ENCODE measurements at regions not wholly inside any gene's neighbourhood (a gene's known extent, or its start where the extent isn't known, plus 50 kb on each side); places are given as distances from the start of the nearest gene placed in this dataset.

- H3K27me3 ChIP-seq = peaks cover 8% of the 10 kb centered on the region
- no peak overlapping the region for H3K27ac ChIP-seq
- in situ Hi-C loops (cut with MboI; ENCODE audit: low pct_ligation_motif_present in 1 of 4, low pct_unique_long_range_greater_than_20kb in 1 of 4, low sequenced_read_pairs in 3 of 4) (no loop called here), intact Hi-C loops (cut with DNase I; ENCODE audit: low total_unique reads) (no loop called here)
- 43 to 68% methylated on average over 2 to 3 of the region's 3 CpGs for WGBS, 2 donors (ENCODE audit: low coverage in 1 of 2)
- no peaks in the 10 kb centered on the region for H3K4me1 ChIP-seq
- no peak for DNase-seq
- H3K4me3 ChIP-seq = no peak overlapping the region
- H3K9me3 ChIP-seq = no peaks in the 10 kb centered on the region
- TF ChIP-seq POLR2AphosphoS5 (IDR thresholded peaks at IDR 0.05) (no peak), EP300 (IDR thresholded peaks at IDR 0.05; ENCODE audit: low read depth) (no peak), CTCF (IDR thresholded peaks at IDR 0.05) (no peak), POLR2A (IDR thresholded peaks at IDR 0.05) (no peak)
- no peaks in the 10 kb centered on the region for H3K36me3 ChIP-seq
Observed at GRCh38 chr5:133691448-133691847, 79.1 kb upstream of the FSTL4 start.

- intact Hi-C loops (cut with DNase I; ENCODE audit: low total_unique reads) = no loop called here
- TF ChIP-seq POLR2A (IDR thresholded peaks at IDR 0.05) (no peak), POLR2AphosphoS5 (IDR thresholded peaks at IDR 0.05) (no peak), CTCF (IDR thresholded peaks at IDR 0.05) (no peak), EP300 (IDR thresholded peaks at IDR 0.05; ENCODE audit: low read depth) (no peak)
- no peak overlapping the region for H3K27ac ChIP-seq
- H3K27me3 ChIP-seq = peaks cover 8% of the 10 kb centered on the region
- in situ Hi-C loops (cut with MboI; ENCODE audit: low pct_ligation_motif_present in 1 of 4, low pct_unique_long_range_greater_than_20kb in 1 of 4, low sequenced_read_pairs in 3 of 4) = no loop called here
- WGBS, 2 donors (ENCODE audit: low coverage in 1 of 2) = 54 to 65% methylated on average over 6 to 7 of the region's 7 CpGs
- H3K4me3 ChIP-seq = no peak overlapping the region
- H3K36me3 ChIP-seq = no peaks in the 10 kb centered on the region
- no peaks in the 10 kb centered on the region for H3K4me1 ChIP-seq
- H3K9me3 ChIP-seq = no peaks in the 10 kb centered on the region
- no peak for DNase-seq
Observed at GRCh38 chr5:133690746-133691145, 78.4 kb upstream of the FSTL4 start.

GRCh38 chr5:133688391-133688790, 76.0 kb upstream of the FSTL4 start:
- TF ChIP-seq POLR2AphosphoS5 (IDR thresholded peaks at IDR 0.05) (no peak), EP300 (IDR thresholded peaks at IDR 0.05; ENCODE audit: low read depth) (no peak), CTCF (IDR thresholded peaks at IDR 0.05) (no peak), POLR2A (IDR thresholded peaks at IDR 0.05) (no peak)
- intact Hi-C loops (cut with DNase I; ENCODE audit: low total_unique reads) = no loop called here
- no peaks in the 10 kb centered on the region for H3K4me1 ChIP-seq
- 68% methylated on average over 3 to 5 of the region's 5 CpGs for WGBS, 2 donors (ENCODE audit: low coverage in 1 of 2)
- no peak overlapping the region for H3K27ac ChIP-seq
- no peak overlapping the region for H3K4me3 ChIP-seq
- DNase-seq = no peak
- in situ Hi-C loops (cut with MboI; ENCODE audit: low pct_ligation_motif_present in 1 of 4, low pct_unique_long_range_greater_than_20kb in 1 of 4, low sequenced_read_pairs in 3 of 4) = no loop called here
- H3K36me3 ChIP-seq = no peaks in the 10 kb centered on the region
- H3K27me3 ChIP-seq = peaks cover 8% of the 10 kb centered on the region
- H3K9me3 ChIP-seq = no peaks in the 10 kb centered on the region

GRCh38 chr5:133687212-133688061, 75.1 kb upstream of the FSTL4 start:
- Histone ChIP-seq H3K27ac (no peak overlapping the region), H3K27me3 (peaks cover 8% of the 10 kb centered on the region), H3K4me3 (no peak overlapping the region), H3K4me1 (no peaks in the 10 kb centered on the region), H3K36me3 (no peaks in the 10 kb centered on the region), H3K9me3 (no peaks in the 10 kb centered on the region)
- in situ Hi-C loops (cut with MboI; ENCODE audit: low pct_ligation_motif_present in 1 of 4, low pct_unique_long_range_greater_than_20kb in 1 of 4, low sequenced_read_pairs in 3 of 4) = no loop called here
- intact Hi-C loops (cut with DNase I; ENCODE audit: low total_unique reads) = no loop called here
- 68 to 74% methylated on average over 3 to 11 of the region's 11 CpGs for WGBS, 2 donors (ENCODE audit: low coverage in 1 of 2)
- TF ChIP-seq POLR2AphosphoS5 (IDR thresholded peaks at IDR 0.05) (no peak), CTCF (IDR thresholded peaks at IDR 0.05) (no peak), POLR2A (IDR thresholded peaks at IDR 0.05) (no peak), EP300 (IDR thresholded peaks at IDR 0.05; ENCODE audit: low read depth) (no peak)
- no peak for DNase-seq
